Heart right ventricle (tissue), 16 donors: ENCODE measurements at regions not wholly inside any gene's neighbourhood (a gene's known extent, or its start where the extent isn't known, plus 50 kb on each side); places are given as distances from the start of the nearest gene placed in this dataset.
A peak's percentile ranks its signal among the peaks of the same experiment; 100 is the strongest.

Experiments
- ATAC-seq, 8 donors: fragments of 200-7000 bp; cut with Tn5 transposase; one replicate each; pipeline ENCODE4 v1.9.1; 2020; ENCODE audit warnings: mild to moderate bottlenecking in 8 of 8, moderate library complexity in 8 of 8, moderate number of reproducible peaks in 1 of 8
- DNase-seq, 2 donors: peaks; one replicate each; pipeline ENCODE4 v3.0.0-alpha.2; 2020
- H3K27ac ChIP-seq, 10 donors: fragments of 200-600 bp; sonication (generic) in 2 of 10; one replicate each; pipeline versions ENCODE4 v1.5.0 to v1.8.0; 2020 to 2022; ENCODE audit warnings: mild to moderate bottlenecking in 3 of 10
- H3K27me3 ChIP-seq, 7 donors: fragments of 200-600 bp; one replicate each; pipeline ENCODE4 v1.8.0; 2021 to 2022; ENCODE audit warnings: mild to moderate bottlenecking in 2 of 7
- H3K36me3 ChIP-seq, 9 donors: fragments of 200-600 bp; sonication (generic) in 1 of 9; one replicate each; pipeline versions ENCODE4 v1.5.0 to v1.8.0; 2020 to 2022; ENCODE audit warnings: mild to moderate bottlenecking in 2 of 9
- H3K4me1 ChIP-seq, 9 donors: fragments of 200-600 bp; sonication (generic) in 1 of 9; one replicate each; pipeline versions ENCODE4 v1.5.0 to v1.8.0; 2020 to 2022; ENCODE audit warnings: mild to moderate bottlenecking in 4 of 9
- H3K4me3 ChIP-seq, 10 donors: fragments of 200-600 bp; sonication (generic) in 2 of 10; one replicate each; pipeline versions ENCODE4 v1.5.0 to v1.8.0; 2020 to 2022; ENCODE audit warnings: mild to moderate bottlenecking in 7 of 10, moderate library complexity in 2 of 10
- H3K9me3 ChIP-seq, 11 donors: fragments of 200-600 bp in 10 of 11; sonication (generic) in 2 of 11; one replicate each; pipeline versions ENCODE4 v1.5.0 to v1.8.0; 2013 to 2022; ENCODE audit warnings: mild to moderate bottlenecking in 2 of 11, control low read depth in 1 of 11, moderate library complexity in 1 of 11
- CTCF ChIP-seq, 9 donors: fragments of 200-600 bp; sonication (generic) in 2 of 9; IDR thresholded peaks; one replicate each; pipeline versions ENCODE4 v1.5.0 to v1.8.0; 2021 to 2022; ENCODE audit warnings: antibody characterized with exemption in 9 of 9, mild to moderate bottlenecking in 5 of 9, moderate library complexity in 1 of 9
- WGBS, 2 donors: extraction: QIAGEN DNeasy Blood & Tissue Kit; methylation state at CpG; one replicate each; pipeline ENCODE4 v1.1.7; 2013; ENCODE audit warnings: inconsistent platforms in 1 of 2; 5-methylcytosine and 5-hydroxymethylcytosine counted together
- intact Hi-C, 10 donors: fragments of 100-400 bp; cut with DNase I; formaldehyde crosslinking; loops; one replicate each; pipeline versions ENCODE4 v1.11.1 to v1.14.2; 2022
- donor health status: Arrhythmogenic right ventricular cardiomyopathy.
- donor health status: ischemic (EF 13 %, LVEDD 7.1; RV severe dilation, severe dysfunction).
- donor health status: healthy with polysubstance abuse.
- donor health status: DM: no; HTN: yes; CAD: no.
- donor health status: DM: no; HTN: no; CAD: no.
- donor health status: ischemic (EF 25% LVEDD 6.9; RV normal size, moderate dysfunction).
- donor health status: ischemic (EF 25% LVEDD 5.7; RV mildly dilated, moderate dysfunction).
- donor health status: healthy.
- donor health status: DM: yes; HTN: yes; CAD: no.
- donor health status: Ischemic cardiomyopathy.
- donor health status: ischemic (EF 35%, LVEDD 5.7; RV mildly dilated, moderate dysfunction).
- donor health status: nonischemic (EF 11% LVEDD 7.7; RV severe dilation, severe dysfunction).
- donor health status: DM: yes; HTN: yes; CAD: no.
- donor health status: PGD.
- donor health status: ischemic (EF 29% LVEDD 5.4; RV normal size, mild dysfunction).
- donor health status: nonischemic (EF 23%, LVEDD 6.1; RV moderate dilation, normal function).

- no peak for TF ChIP-seq CTCF (IDR thresholded peaks at IDR 0.05)
- intact Hi-C loops, result no loop called here
- peak in 3 of 8 donors; percentile 20 to 32 (median 23) for ATAC-seq
- H3K36me3 ChIP-seq, result no peaks in the 10 kb centered on the region
- no peaks in the 10 kb centered on the region for H3K27me3 ChIP-seq
- no peak for DNase-seq
- peaks cover 0 to 30% (median 22%) of the 10 kb centered on the region in 9 donors for H3K4me1 ChIP-seq
- peak overlapping the region in 8 of 10 donors; percentile 3 to 80 (median 56) for H3K27ac ChIP-seq
- H3K9me3 ChIP-seq, result no peaks in the 10 kb centered on the region
- H3K4me3 ChIP-seq, result no peak overlapping the region
- 45 to 68% methylated on average over 2 of the region's 2 CpGs for WGBS, 2 donors
Observed at GRCh38 chr6:21807299-21808044, 213.9 kb downstream of the SOX4 start.

DNA sequence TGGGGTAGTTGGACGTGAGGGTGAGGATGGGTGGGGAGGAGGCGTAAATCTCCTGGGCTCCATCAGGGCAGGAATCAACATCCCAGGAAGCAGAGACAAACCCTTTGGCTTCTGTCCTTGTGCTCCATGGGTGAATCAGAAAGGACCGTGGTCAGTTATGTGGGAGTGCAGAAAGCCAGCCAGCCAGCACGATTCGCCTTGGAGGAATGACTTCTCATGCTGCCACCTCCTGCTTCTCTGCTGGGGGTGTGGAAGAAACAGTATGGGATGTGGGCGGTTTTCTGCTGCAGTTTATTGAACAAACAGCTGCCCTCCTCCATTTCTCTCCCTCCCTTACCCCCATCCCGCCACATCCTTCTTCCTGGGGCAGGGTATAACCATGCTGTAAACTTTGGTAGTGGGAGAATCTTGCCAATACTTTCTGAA, 214.5 kb downstream of the SOX4 start:
- Histone ChIP-seq H3K9me3 (no peaks in the 10 kb centered on the region), H3K36me3 (no peaks in the 10 kb centered on the region), H3K27ac (peak overlapping the region in 9 of 10 donors; percentile 3 to 80 (median 54)), H3K4me1 (peaks cover 0 to 27% (median 20%) of the 10 kb centered on the region in 9 donors), H3K27me3 (no peaks in the 10 kb centered on the region), H3K4me3 (peak overlapping the region in 3 of 10 donors; percentile 3 to 17 (median 17))
- no peak for TF ChIP-seq CTCF (IDR thresholded peaks at IDR 0.05)
- ATAC-seq (peak; percentile 25 to 73 (median 63)), DNase-seq (peak in 1 of 2 donors; percentile 30)
- intact Hi-C loops, result no loop called here
- 43 to 60% methylated on average over 7 of the region's 7 CpGs for WGBS, 2 donors

DNA sequence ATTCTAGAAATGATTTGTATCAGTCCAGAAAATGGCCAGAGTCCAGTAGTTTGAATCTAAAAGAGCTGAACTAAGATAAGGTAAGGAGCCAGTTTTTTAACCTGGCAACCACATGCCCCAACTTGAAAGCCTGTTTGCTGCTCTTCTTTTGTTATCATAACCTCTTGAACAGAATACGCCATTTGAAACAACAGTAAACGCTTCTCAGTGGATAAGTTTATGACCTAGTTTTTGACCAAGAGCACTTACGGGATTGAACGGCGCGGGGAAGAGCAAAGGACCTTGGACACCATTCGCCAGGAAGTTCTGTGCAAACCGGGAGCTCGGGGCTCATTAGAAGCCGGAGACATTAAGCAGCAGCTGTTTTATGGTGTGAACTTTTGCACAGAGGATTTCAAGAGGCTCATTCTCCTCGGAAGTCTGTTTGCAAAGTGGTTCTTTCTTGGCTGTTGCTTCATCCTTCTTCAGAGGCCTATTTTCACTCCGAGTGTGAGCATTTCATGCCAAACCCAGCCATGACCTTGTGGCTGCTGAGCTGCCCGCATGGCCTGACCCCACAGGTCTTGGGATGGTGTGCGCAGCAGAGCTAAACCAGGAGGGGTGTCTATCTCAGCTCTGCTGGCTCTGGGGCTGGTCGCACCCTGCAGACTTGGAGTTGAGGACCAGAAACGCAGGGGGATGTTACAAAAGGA, 215.1 kb downstream of the SOX4 start:
- TF ChIP-seq CTCF (IDR thresholded peaks at IDR 0.05), result no peak
- 26 to 39% methylated on average over 16 of the region's 16 CpGs for WGBS, 2 donors
- H3K4me3 ChIP-seq, result peak overlapping the region in 5 of 10 donors; percentile 3 to 24 (median 17)
- H3K27ac ChIP-seq, result peak overlapping the region in 9 of 10 donors; percentile 3 to 80 (median 54)
- ATAC-seq (peak; percentile 59 to 83 (median 68)), DNase-seq (peak; percentile 17 to 35)
- intact Hi-C loops, result no loop called here
- no peaks in the 10 kb centered on the region for H3K27me3 ChIP-seq
- H3K36me3 ChIP-seq, result no peaks in the 10 kb centered on the region
- no peaks in the 10 kb centered on the region for H3K9me3 ChIP-seq
- H3K4me1 ChIP-seq, result peaks cover 0 to 27% (median 20%) of the 10 kb centered on the region in 9 donors

- DNase-seq (no peak), ATAC-seq (no peak)
- H3K4me3 ChIP-seq, result no peak overlapping the region
- peaks cover 0 to 27% (median 20%) of the 10 kb centered on the region in 9 donors for H3K4me1 ChIP-seq
- H3K9me3 ChIP-seq, result no peaks in the 10 kb centered on the region
- WGBS, 2 donors, result 93 to 95% methylated on average over 4 of the region's 4 CpGs
- H3K36me3 ChIP-seq, result no peaks in the 10 kb centered on the region
- intact Hi-C loops, result no loop called here
- H3K27me3 ChIP-seq, result no peaks in the 10 kb centered on the region
- TF ChIP-seq CTCF (IDR thresholded peaks at IDR 0.05), result no peak
- H3K27ac ChIP-seq, result no peak overlapping the region
Observed at GRCh38 chr6:21811484-21811883, 217.9 kb downstream of the SOX4 start.
